Mesenchymal stem cell (in vitro differentiated cells and primary cell): ENCODE measurements at regions not wholly inside any gene's neighbourhood (a gene's known extent, or its start where the extent isn't known, plus 50 kb on each side); places are given as distances from the start of the nearest gene placed in this dataset.

Experiments
- DNase-seq: peaks from one replicate; pipeline ENCODE4 v3.0.0-alpha.2; 2013
- H2AFZ ChIP-seq: one replicate; pipeline ENCODE4 v1.6.1; 2013; ENCODE audit warnings: low read depth, mild to moderate bottlenecking, control low read depth, inconsistent platforms, low read length, moderate library complexity
- H2AK5ac ChIP-seq: 2 replicates; pipeline ENCODE4 v1.6.1; 2013; ENCODE audit warnings: low read length, moderate library complexity, mild to moderate bottlenecking, inconsistent platforms; ENCODE audit not compliant: severe bottlenecking
- H2BK120ac ChIP-seq: one replicate; pipeline ENCODE4 v1.6.1; 2013; ENCODE audit warnings: low read depth, mild to moderate bottlenecking, inconsistent platforms, low read length, moderate library complexity
- H2BK12ac ChIP-seq, 2 experiments: one replicate each; pipeline ENCODE4 v1.6.1; 2013; ENCODE audit warnings: inconsistent platforms in 2 of 2, low read length in 2 of 2, mild to moderate bottlenecking in 2 of 2, moderate library complexity in 2 of 2, control low read depth in 1 of 2
- H2BK15ac ChIP-seq: one replicate; pipeline ENCODE4 v1.6.1; 2013; ENCODE audit warnings: mild to moderate bottlenecking, low read depth, inconsistent platforms; ENCODE audit not compliant: poor library complexity, severe bottlenecking
- H2BK5ac ChIP-seq: 2 replicates; pipeline ENCODE4 v1.6.1; 2013; ENCODE audit warnings: low read depth, mild to moderate bottlenecking, low read length, control low read depth, inconsistent platforms; ENCODE audit not compliant: poor library complexity, severe bottlenecking
- H3K14ac ChIP-seq, 2 experiments: one replicate each; pipeline ENCODE4 v1.6.1; 2013; ENCODE audit warnings: inconsistent platforms in 2 of 2, low read length in 2 of 2, control low read depth in 1 of 2, mild to moderate bottlenecking in 1 of 2, moderate library complexity in 1 of 2
- H3K18ac ChIP-seq, 2 experiments: one replicate each; pipeline ENCODE4 v1.6.1; 2013; ENCODE audit warnings: inconsistent platforms in 2 of 2, low read length in 2 of 2, control low read depth in 1 of 2, low read depth in 1 of 2, mild to moderate bottlenecking in 1 of 2
- H3K23ac ChIP-seq, 2 experiments: one replicate each; pipeline ENCODE4 v1.6.1; 2013; ENCODE audit warnings: inconsistent platforms in 2 of 2, low read length in 2 of 2, mild to moderate bottlenecking in 2 of 2, moderate library complexity in 2 of 2, control low read depth in 1 of 2
- H3K27ac ChIP-seq: 2 replicates; pipeline ENCODE4 v1.5.1; 2013; ENCODE audit warnings: mild to moderate bottlenecking, moderate library complexity, low read length, control low read depth, inconsistent platforms; ENCODE audit not compliant: poor library complexity, severe bottlenecking
- H3K27me3 ChIP-seq, 2 experiments: 2 replicates each; pipeline versions ENCODE4 v1.6.1 to v1.7.0; 2013; ENCODE audit warnings: low read length in 2 of 2, mild to moderate bottlenecking in 2 of 2, moderate library complexity in 2 of 2, control low read depth in 1 of 2, inconsistent platforms in 1 of 2; ENCODE audit not compliant: control insufficient read depth in 1 of 2, insufficient read depth in 1 of 2
- H3K36me3 ChIP-seq, 2 experiments: 2 replicates each; pipeline versions ENCODE4 v1.6.1 to v1.7.0; 2013; ENCODE audit warnings: low read length in 2 of 2, control low read depth in 1 of 2, inconsistent platforms in 1 of 2, low read depth in 1 of 2, mild to moderate bottlenecking in 1 of 2; ENCODE audit not compliant: insufficient read depth in 2 of 2, control insufficient read depth in 1 of 2
- H3K4ac ChIP-seq, 2 experiments: one replicate each; pipeline ENCODE4 v1.6.1; 2013; ENCODE audit warnings: inconsistent platforms in 2 of 2, low read length in 2 of 2, mild to moderate bottlenecking in 2 of 2, moderate library complexity in 2 of 2, control low read depth in 1 of 2, low read depth in 1 of 2
- H3K4me1 ChIP-seq: 2 replicates; pipeline ENCODE4 v1.6.1; 2013; ENCODE audit warnings: low read depth, low read length, control low read depth; ENCODE audit not compliant: control insufficient read depth, insufficient read depth
- H3K4me2 ChIP-seq: 2 replicates; pipeline ENCODE4 v1.6.1; 2013; ENCODE audit warnings: low read length, mild to moderate bottlenecking, inconsistent platforms; ENCODE audit not compliant: poor library complexity, severe bottlenecking
- H3K4me3 ChIP-seq, 2 experiments: 2 replicates each; pipeline versions ENCODE4 v1.5.1 to v1.7.0; 2013; ENCODE audit warnings: low read length in 2 of 2, mild to moderate bottlenecking in 2 of 2, control low read depth in 1 of 2, low read depth in 1 of 2; ENCODE audit not compliant: insufficient read depth in 1 of 2
- H3K79me1 ChIP-seq: replicated peaks from 2 replicates; pipeline ENCODE4 v1.6.1; 2013; ENCODE audit warnings: mild to moderate bottlenecking, control low read depth, low read length, inconsistent platforms; ENCODE audit not compliant: poor library complexity, severe bottlenecking
- H3K9ac ChIP-seq: 2 replicates; pipeline ENCODE4 v1.7.0; 2013; ENCODE audit warnings: mild to moderate bottlenecking, low read length, moderate library complexity
- H3K9me3 ChIP-seq: 2 replicates; pipeline ENCODE4 v1.7.0; 2013; ENCODE audit warnings: mild to moderate bottlenecking, low read length; ENCODE audit not compliant: control insufficient read depth
- H4K8ac ChIP-seq: one replicate; pipeline ENCODE4 v1.6.1; 2013; ENCODE audit warnings: inconsistent platforms, mild to moderate bottlenecking, low read length, moderate library complexity
- H4K91ac ChIP-seq: one replicate; pipeline ENCODE4 v1.6.1; 2013; ENCODE audit warnings: mild to moderate bottlenecking, low read length, inconsistent platforms
- whole genome bisulfite sequencing: methylation state at CpG from one replicate; pipeline ENCODE4 v1.1.7; 2013; ENCODE audit warnings: mixed read lengths; 5-methylcytosine and 5-hydroxymethylcytosine counted together

DNA sequence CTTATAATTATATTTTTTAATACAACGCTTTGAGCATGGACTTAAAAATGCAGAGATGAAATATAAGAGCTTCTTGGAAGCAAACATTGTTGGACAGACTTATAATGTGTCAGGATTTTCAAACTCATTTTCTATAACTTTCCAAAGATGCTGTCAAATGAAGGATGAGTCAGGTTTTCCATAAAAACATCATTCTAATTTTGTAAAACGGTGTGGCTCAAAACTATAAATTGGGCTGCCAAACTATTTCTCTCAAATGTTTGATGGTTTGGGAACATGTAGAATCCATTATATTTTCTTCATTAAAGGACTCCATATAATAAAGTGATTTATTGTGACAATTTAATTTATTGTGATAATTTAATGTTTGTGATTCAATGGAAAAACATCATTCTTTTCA, 511.2 kb downstream of the USP25 start:
- no CpG with 5 or more reads among the region's 2 CpGs for WGBS
- H3K27me3 ChIP-seq, result no peaks in the 10 kb centered on the region
- H2BK5ac ChIP-seq, result no peak overlapping the region
- H2BK12ac ChIP-seq, result no peak overlapping the region
- H4K91ac ChIP-seq, result no peak overlapping the region
- DNase-seq, result no peak
- H2BK15ac ChIP-seq, result no peak overlapping the region
- H3K23ac ChIP-seq, result no peak overlapping the region
- H3K79me1 ChIP-seq, result peaks cover 3% of the 10 kb centered on the region
- no peaks in the 10 kb centered on the region for H3K36me3 ChIP-seq
- H2AK5ac ChIP-seq, result no peak overlapping the region
- no peak overlapping the region for H3K27ac ChIP-seq
- no peak overlapping the region for H2BK120ac ChIP-seq
- H3K4me3 ChIP-seq, result no peak overlapping the region
- no peak overlapping the region for H2AFZ ChIP-seq
- no peak overlapping the region for H3K4ac ChIP-seq
- no peaks in the 10 kb centered on the region for H3K4me1 ChIP-seq
- no peak overlapping the region for H3K18ac ChIP-seq
- no peak overlapping the region for H3K9ac ChIP-seq
- H4K8ac ChIP-seq, result no peak overlapping the region
- H3K9me3 ChIP-seq, result no peaks in the 10 kb centered on the region
- no peak overlapping the region for H3K4me2 ChIP-seq
- H3K14ac ChIP-seq, result no peak overlapping the region

DNA sequence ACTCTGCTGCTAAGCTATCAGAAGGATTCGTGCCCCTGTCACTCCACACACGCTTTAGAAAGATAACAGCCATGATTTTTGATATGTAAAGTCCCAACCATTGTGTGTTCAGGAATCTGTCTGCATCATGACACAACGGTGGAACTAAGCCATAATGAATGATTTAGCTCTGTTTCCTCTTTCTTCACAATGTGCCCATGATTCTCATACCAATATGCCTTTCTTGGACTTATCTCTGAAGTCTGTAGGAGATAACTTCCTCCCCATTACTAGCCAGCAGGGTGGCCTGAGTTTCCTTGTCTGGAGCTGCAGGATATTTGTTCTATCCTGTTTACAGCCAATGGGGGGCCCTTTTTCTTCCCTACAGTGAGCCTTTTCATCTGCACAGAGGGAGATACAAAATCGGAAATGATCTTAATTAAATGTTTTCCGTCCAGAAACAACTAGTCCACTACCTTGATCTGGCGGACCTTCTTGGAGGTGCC, 511.7 kb downstream of the USP25 start:
- Histone ChIP-seq H3K9ac (no peak overlapping the region), H4K8ac (no peak overlapping the region), H2BK5ac (no peak overlapping the region), H3K9me3 (no peaks in the 10 kb centered on the region), H3K14ac (no peak overlapping the region), H3K27ac (no peak overlapping the region), H2AK5ac (no peak overlapping the region), H2BK120ac (no peak overlapping the region), H2BK12ac (no peak overlapping the region), H4K91ac (no peak overlapping the region), H3K23ac (no peak overlapping the region), H3K79me1 (peaks cover 5% of the 10 kb centered on the region), H3K4me1 (no peaks in the 10 kb centered on the region), H3K4me3 (no peak overlapping the region), H3K4me2 (no peak overlapping the region), H2BK15ac (no peak overlapping the region), H3K4ac (no peak overlapping the region), H3K27me3 (no peaks in the 10 kb centered on the region), H2AFZ (no peak overlapping the region), H3K18ac (no peak overlapping the region), H3K36me3 (no peaks in the 10 kb centered on the region)
- 49% methylated on average over 6 of the region's 6 CpGs for WGBS
- DNase-seq, result peak; percentile 1

DNA sequence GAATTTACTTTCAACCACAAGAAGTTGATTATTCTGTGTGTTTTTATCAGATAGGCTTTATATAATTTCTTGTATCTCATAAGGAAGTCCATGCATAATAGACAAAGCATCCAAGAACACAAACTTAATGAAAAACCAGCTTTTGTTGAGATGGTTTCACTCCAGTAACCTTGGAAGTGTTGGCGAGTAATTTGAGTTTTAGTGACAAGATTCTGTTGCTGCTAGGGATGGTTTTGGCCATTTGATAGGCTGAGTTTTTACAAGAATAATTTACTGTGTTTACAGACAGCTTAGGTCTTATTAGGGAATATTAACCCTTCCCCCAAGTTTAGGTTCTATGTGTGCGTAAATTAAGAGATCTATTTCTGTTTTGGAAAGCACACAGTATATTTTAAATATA, 513.6 kb downstream of the USP25 start:
- Histone ChIP-seq H3K18ac (no peak overlapping the region), H3K4me3 (no peak overlapping the region), H3K23ac (no peak overlapping the region), H3K9ac (no peak overlapping the region), H4K91ac (no peak overlapping the region), H3K36me3 (peaks cover 0 to 6% of the 10 kb centered on the region in 2 experiments), H3K4me2 (no peak overlapping the region), H2BK12ac (no peak overlapping the region), H4K8ac (no peak overlapping the region), H3K27me3 (no peaks in the 10 kb centered on the region), H3K4me1 (no peaks in the 10 kb centered on the region), H3K9me3 (no peaks in the 10 kb centered on the region), H3K79me1 (peaks cover 7% of the 10 kb centered on the region), H2BK120ac (no peak overlapping the region), H3K4ac (no peak overlapping the region), H2AK5ac (no peak overlapping the region), H2BK15ac (no peak overlapping the region), H3K14ac (no peak overlapping the region), H2BK5ac (no peak overlapping the region), H2AFZ (no peak overlapping the region), H3K27ac (no peak overlapping the region)
- DNase-seq, result no peak
- WGBS, result 77% methylated on average over 1 of the region's 2 CpGs

DNA sequence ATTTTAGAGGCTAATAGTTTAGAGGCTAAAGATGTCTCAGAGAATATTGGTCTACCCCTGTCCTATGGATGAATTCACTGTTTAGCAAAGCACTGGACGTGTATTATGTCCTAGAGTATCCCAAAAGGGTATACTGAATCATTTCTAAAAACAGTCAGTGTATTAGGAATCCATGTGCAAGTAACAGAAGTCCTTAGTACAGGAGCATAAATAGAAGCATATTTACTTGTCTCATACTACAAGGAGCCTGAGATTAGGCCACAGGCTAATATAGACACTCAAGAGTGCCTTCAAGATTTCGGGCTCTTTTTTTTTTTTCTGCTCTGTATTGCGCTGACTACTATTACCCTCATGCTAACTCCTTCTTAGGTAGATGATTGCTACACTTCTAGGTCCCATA, 518.9 kb downstream of the USP25 start:
- Histone ChIP-seq H2BK5ac (no peak overlapping the region), H2BK15ac (no peak overlapping the region), H3K27ac (no peak overlapping the region), H2AFZ (no peak overlapping the region), H3K4me2 (no peak overlapping the region), H3K4ac (no peak overlapping the region), H3K18ac (no peak overlapping the region), H3K4me3 (no peak overlapping the region), H2AK5ac (no peak overlapping the region), H3K9me3 (no peaks in the 10 kb centered on the region), H3K36me3 (peaks cover 0 to 6% of the 10 kb centered on the region in 2 experiments), H3K27me3 (no peaks in the 10 kb centered on the region), H3K9ac (no peak overlapping the region), H3K14ac (no peak overlapping the region), H3K4me1 (no peaks in the 10 kb centered on the region), H4K91ac (no peak overlapping the region), H2BK120ac (no peak overlapping the region), H2BK12ac (no peak overlapping the region), H4K8ac (no peak overlapping the region), H3K79me1 (peaks cover 18% of the 10 kb centered on the region), H3K23ac (no peak overlapping the region)
- WGBS, result 94% methylated on average over 2 of the region's 3 CpGs
- no peak for DNase-seq
